GM12865 (cell line): ENCODE measurements at regions not wholly inside any gene's neighbourhood (a gene's known extent, or its start where the extent isn't known, plus 50 kb on each side); places are given as distances from the start of the nearest gene placed in this dataset.

Experiments
- DNase-seq: peaks from one replicate; pipeline ENCODE4 v3.0.0; 2010; ENCODE audit warnings: low read depth
- H3K4me3 ChIP-seq: 2 replicates; pipeline ENCODE4 v1.5.1; 2011; ENCODE audit warnings: mild to moderate bottlenecking, low read depth, low read length, control low read depth
- TF ChIP-seq, protein P1 (sequence below): IDR thresholded peaks from 2 replicates; pipeline ENCODE4 v1.5.1; 2011; ENCODE audit warnings: low read length, control low read depth, low read depth, inconsistent platforms; ENCODE audit not compliant: insufficient read depth; ENCODE audit errors: missing control alignments

- TF ChIP-seq, protein P1, sequence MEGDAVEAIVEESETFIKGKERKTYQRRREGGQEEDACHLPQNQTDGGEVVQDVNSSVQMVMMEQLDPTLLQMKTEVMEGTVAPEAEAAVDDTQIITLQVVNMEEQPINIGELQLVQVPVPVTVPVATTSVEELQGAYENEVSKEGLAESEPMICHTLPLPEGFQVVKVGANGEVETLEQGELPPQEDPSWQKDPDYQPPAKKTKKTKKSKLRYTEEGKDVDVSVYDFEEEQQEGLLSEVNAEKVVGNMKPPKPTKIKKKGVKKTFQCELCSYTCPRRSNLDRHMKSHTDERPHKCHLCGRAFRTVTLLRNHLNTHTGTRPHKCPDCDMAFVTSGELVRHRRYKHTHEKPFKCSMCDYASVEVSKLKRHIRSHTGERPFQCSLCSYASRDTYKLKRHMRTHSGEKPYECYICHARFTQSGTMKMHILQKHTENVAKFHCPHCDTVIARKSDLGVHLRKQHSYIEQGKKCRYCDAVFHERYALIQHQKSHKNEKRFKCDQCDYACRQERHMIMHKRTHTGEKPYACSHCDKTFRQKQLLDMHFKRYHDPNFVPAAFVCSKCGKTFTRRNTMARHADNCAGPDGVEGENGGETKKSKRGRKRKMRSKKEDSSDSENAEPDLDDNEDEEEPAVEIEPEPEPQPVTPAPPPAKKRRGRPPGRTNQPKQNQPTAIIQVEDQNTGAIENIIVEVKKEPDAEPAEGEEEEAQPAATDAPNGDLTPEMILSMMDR = no peak
- H3K4me3 ChIP-seq = no peak overlapping the region
- DNase-seq = no peak
These were observed 57.5 kb upstream of the SHH start for GRCh38 chr7:155869784-155870076.

- TF ChIP-seq, protein P1 = no peak
- no peak overlapping the region for H3K4me3 ChIP-seq
- DNase-seq = no peak
These were observed 56.9 kb upstream of the SHH start for GRCh38 chr7:155868955-155869783.

- H3K4me3 ChIP-seq = no peak overlapping the region
- TF ChIP-seq, protein P1 = no peak
- DNase-seq = no peak
These were observed 55.6 kb upstream of the SHH start for GRCh38 chr7:155867734-155868400.

GRCh38 chr7:155867280-155867679 lies 55.0 kb upstream of the SHH start:
- TF ChIP-seq, protein P1 = no peak
- no peak for DNase-seq
- H3K4me3 ChIP-seq = no peak overlapping the region

- TF ChIP-seq, protein P1 = no peak
- DNase-seq = no peak
- no peak overlapping the region for H3K4me3 ChIP-seq
These were observed 53.7 kb upstream of the SHH start for GRCh38 chr7:155865830-155866525.

GRCh38 chr7:155864991-155865690 lies 52.9 kb upstream of the SHH start:
- TF ChIP-seq, protein P1 = no peak
- no peak for DNase-seq
- no peak overlapping the region for H3K4me3 ChIP-seq
